T-helper 1 cell treated with Interleukin-12 subunit alpha and Interleukin-12 subunit beta and Interleukin-4 antibody, amounts not matched to agents 30 μg/mL and 1 μg/mL, for 36 hours (primary cell): ENCODE measurements at regions not wholly inside any gene's neighbourhood (a gene's known extent, or its start where the extent isn't known, plus 50 kb on each side); places are given as distances from the start of the nearest gene placed in this dataset.

Source experiments
- H3K27ac Mint-ChIP-seq: one replicate; pipeline ENCODE4 v1.8.0; 2021; ENCODE audit warnings: mild to moderate bottlenecking, mixed read lengths
- H3K27me3 Mint-ChIP-seq: one replicate; pipeline ENCODE4 v1.8.0; 2021; ENCODE audit warnings: low read depth, mixed read lengths
- H3K36me3 Mint-ChIP-seq: one replicate; pipeline ENCODE4 v1.8.0; 2021; ENCODE audit warnings: low read depth, mixed read lengths
- H3K4me1 Mint-ChIP-seq: one replicate; pipeline ENCODE4 v1.8.0; 2021; ENCODE audit warnings: low read depth, mixed read lengths
- H3K4me3 Mint-ChIP-seq: one replicate; pipeline ENCODE4 v1.8.0; 2021; ENCODE audit warnings: mild to moderate bottlenecking, moderate library complexity, mixed read lengths
- H3K9me3 Mint-ChIP-seq: one replicate; pipeline ENCODE4 v1.8.0; 2021; ENCODE audit warnings: mixed read lengths

DNA sequence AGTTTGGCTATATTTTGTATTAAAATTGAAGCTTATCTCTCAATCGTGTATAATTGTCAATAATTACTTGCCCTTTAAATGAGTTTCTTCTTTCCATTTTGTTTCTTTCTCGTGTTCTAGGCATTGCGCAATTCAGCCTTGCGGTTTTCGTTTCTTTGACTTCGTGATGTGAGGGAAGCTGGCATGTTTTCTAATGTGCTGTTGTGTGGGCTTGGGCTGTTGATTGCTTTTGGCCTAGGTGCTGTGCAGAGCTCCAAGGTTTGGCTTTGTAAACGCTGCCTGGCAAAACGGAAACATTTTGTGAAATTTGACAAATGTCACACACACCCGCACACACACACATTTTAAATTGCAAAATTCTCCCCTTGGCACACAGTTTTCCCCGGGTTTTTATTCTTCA, 242.6 kb upstream of the TCF4 start:
- Mint-ChIP-seq H3K36me3 (no peaks in the 10 kb centered on the region), H3K4me1 (no peaks in the 10 kb centered on the region), H3K27ac (no peak overlapping the region), H3K9me3 (peaks cover 11% of the 10 kb centered on the region), H3K4me3 (no peak overlapping the region), H3K27me3 (no peaks in the 10 kb centered on the region)

DNA sequence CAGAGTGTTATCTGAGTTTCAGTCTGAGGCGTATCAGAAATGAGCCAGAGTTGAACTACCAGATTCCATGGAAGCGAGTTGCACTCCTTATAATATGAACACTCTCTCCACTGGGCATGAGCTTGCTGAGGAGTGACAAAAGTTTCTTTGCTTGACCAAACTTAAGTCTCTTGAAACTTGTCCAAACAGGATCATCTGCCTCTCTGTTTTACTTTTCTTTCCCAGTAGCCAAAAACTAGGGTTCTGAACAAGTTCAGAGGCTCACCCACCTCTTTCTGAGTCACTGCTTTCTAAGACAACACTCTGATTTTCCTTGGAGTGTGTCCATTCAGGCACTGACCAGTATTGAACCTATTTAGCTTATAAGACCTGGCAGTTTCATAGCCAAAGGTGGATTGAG, 233.2 kb upstream of the TCF4 start:
- Mint-ChIP-seq H3K4me3 (no peak overlapping the region), H3K4me1 (no peaks in the 10 kb centered on the region), H3K27me3 (no peaks in the 10 kb centered on the region), H3K27ac (no peak overlapping the region), H3K36me3 (no peaks in the 10 kb centered on the region), H3K9me3 (no peaks in the 10 kb centered on the region)

DNA sequence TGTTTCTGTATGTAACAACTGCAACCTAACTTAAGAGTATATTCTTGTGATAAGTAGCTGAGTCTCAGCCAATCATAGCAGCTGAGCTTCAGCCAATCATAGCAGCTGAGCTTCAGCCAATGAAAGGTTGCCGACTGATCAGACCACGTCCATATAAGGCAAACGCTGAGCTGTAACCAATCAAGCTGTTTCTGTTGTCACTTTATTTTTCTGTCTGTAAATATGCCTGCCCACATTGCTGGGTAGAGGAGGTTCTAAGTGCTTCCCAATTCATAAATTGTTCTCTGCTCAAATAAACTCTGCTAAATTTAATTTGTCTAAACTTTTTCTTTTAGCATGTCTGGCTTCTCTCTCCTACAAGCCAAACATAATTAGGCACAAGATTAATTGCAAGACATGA, 231.5 kb upstream of the TCF4 start:
- H3K4me1 Mint-ChIP-seq = no peaks in the 10 kb centered on the region
- no peaks in the 10 kb centered on the region for H3K36me3 Mint-ChIP-seq
- H3K9me3 Mint-ChIP-seq = no peaks in the 10 kb centered on the region
- H3K4me3 Mint-ChIP-seq = no peak overlapping the region
- no peaks in the 10 kb centered on the region for H3K27me3 Mint-ChIP-seq
- H3K27ac Mint-ChIP-seq = no peak overlapping the region

DNA sequence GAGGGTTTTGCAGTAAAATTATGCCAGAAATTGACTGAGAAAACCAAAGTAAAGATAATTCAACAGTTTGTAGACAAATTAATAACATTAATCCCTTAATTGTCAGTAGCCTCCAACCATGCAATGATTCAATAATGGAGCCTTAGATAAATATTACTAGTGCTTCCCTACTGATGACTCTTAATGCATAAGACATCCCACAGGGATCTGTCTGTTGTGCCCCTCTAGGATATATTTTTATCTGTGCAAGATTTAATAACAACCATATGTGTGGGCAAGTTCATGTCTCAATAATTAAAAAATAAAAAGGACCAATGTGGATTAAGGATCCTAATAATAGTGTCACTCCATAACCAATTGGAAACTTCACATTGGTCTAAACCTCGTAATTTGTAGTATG, 230.3 kb upstream of the TCF4 start:
- no peaks in the 10 kb centered on the region for H3K27me3 Mint-ChIP-seq
- H3K27ac Mint-ChIP-seq = no peak overlapping the region
- no peak overlapping the region for H3K4me3 Mint-ChIP-seq
- H3K36me3 Mint-ChIP-seq = no peaks in the 10 kb centered on the region
- H3K4me1 Mint-ChIP-seq = no peaks in the 10 kb centered on the region
- H3K9me3 Mint-ChIP-seq = no peaks in the 10 kb centered on the region

DNA sequence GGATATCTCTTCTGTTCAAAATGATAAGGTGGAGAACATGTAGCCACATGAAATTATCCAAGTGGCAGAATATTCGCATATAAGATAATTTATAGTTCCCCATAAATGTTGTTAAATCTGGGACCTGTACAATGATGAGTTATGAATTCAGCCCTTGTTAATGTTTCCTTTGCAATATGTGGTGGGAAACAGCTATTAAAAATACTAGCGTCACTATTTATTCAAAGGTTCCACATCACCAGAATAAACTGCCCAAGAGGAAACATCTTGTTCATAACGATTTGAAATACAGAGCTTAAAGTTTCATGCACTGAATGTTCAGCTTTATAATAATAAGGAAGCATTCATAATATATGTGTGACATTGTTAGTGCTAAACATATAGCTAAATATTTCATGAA, 223.9 kb upstream of the TCF4 start:
- Mint-ChIP-seq H3K36me3 (no peaks in the 10 kb centered on the region), H3K27me3 (no peaks in the 10 kb centered on the region), H3K4me3 (no peak overlapping the region), H3K27ac (no peak overlapping the region), H3K9me3 (no peaks in the 10 kb centered on the region), H3K4me1 (no peaks in the 10 kb centered on the region)

DNA sequence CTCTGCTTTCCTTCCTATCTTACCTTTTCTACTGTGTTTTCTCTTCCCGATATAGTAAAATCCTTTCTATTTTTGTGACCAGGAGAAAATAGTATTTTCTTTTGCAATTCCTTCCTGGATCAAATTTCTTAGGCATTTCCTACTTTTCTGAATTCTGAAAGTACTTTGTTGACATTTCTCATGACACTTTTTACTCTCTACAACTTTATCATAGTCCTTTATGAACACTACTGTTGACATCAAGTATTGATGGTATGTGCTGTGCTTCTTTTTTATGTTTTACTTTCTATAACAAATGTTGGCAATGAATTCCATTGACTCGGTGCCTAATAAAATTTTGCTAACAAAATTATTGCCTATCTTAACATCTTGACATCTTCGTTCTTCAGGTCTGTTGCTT, 217.7 kb upstream of the TCF4 start:
- H3K27ac Mint-ChIP-seq = no peak overlapping the region
- no peaks in the 10 kb centered on the region for H3K27me3 Mint-ChIP-seq
- H3K9me3 Mint-ChIP-seq = no peaks in the 10 kb centered on the region
- no peak overlapping the region for H3K4me3 Mint-ChIP-seq
- no peaks in the 10 kb centered on the region for H3K36me3 Mint-ChIP-seq
- no peaks in the 10 kb centered on the region for H3K4me1 Mint-ChIP-seq

DNA sequence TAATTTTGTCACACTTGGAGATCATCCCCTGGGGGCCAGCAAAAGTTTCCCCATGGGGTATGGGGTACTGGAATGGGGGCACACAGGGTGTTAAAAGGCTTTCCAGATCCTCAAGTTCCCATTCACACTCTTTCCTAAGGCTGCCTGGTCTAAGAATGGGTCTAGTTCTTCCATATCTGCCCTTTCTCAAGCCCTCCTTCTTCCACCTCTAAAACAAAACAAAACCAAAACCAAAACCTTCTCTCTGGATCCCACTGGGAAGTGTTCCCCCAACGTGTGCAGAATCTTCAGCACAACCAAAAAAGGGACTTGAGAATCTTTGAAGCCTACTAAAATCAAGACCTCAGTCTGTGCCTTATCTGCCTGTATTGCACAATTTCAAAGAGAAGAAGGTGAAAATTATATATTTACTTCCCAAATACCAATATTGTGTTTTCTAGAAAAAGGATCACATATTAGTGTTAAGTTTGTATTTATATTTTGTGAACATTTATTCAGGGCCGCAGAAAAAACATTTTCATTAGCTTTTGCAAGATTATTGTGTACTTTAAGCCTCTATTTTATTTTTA, 207.2 kb upstream of the TCF4 start:
- Mint-ChIP-seq H3K27ac (no peak overlapping the region), H3K4me1 (no peaks in the 10 kb centered on the region), H3K36me3 (no peaks in the 10 kb centered on the region), H3K4me3 (no peak overlapping the region), H3K9me3 (no peaks in the 10 kb centered on the region), H3K27me3 (no peaks in the 10 kb centered on the region)

DNA sequence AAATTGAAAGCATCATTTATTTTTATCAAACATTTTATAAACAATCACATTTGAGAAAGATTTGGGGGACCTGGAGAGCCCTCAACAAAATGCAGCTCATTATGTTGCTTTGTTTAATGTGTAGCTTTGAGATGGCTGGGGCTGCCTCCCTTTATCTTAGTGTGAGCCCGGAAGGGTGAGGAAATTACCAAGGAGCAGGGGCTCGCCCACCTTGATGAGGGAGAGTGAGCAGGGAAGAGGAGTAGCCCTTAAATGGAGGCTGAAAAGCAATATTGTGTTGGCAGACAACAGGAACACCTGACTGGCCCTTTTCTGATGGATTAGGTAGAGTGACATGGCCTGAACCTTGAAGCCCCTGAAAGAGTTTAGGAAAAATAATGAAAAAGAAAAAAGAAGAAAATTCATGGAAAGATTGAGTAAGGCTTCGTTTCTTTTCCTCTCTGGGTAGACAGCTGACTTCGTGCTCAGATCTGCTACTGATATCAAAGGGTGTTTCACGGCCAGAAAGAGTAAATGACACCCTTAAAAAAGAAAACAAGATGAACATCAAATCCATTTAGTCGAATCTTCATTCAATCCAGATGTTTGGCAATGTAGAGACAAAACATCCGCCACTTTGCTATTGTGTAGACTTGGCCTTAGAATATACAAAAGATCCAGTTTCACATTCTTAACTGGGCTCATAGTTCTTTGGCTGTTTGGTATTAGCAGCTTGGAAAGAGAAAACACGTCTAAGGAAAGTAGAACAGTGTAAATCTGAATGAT, 206.5 kb upstream of the TCF4 start:
- H3K4me3 Mint-ChIP-seq = no peak overlapping the region
- no peaks in the 10 kb centered on the region for H3K27me3 Mint-ChIP-seq
- no peaks in the 10 kb centered on the region for H3K9me3 Mint-ChIP-seq
- H3K27ac Mint-ChIP-seq = no peak overlapping the region
- H3K36me3 Mint-ChIP-seq = no peaks in the 10 kb centered on the region
- H3K4me1 Mint-ChIP-seq = no peaks in the 10 kb centered on the region

DNA sequence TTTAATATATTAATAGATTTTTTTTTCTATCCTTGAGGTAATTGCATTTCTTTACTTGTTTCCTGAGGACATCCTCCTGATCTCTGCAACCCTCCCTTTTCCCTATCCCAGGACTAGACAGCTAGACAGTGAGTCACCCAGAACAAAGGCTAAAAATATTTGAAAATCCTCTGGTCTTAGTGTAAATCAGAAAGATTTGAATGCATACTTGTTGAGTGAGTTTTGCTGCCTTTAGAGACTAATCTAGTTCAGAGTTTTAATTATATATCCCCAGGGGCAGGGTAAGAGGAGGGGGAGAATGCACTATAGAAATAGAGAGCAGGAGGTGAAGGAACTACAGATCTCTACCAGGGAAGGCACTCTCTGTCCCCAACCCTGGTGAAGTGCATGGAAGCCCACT, 202.3 kb upstream of the TCF4 start:
- no peaks in the 10 kb centered on the region for H3K36me3 Mint-ChIP-seq
- H3K9me3 Mint-ChIP-seq = no peaks in the 10 kb centered on the region
- H3K27ac Mint-ChIP-seq = no peak overlapping the region
- H3K4me1 Mint-ChIP-seq = no peaks in the 10 kb centered on the region
- H3K27me3 Mint-ChIP-seq = no peaks in the 10 kb centered on the region
- no peak overlapping the region for H3K4me3 Mint-ChIP-seq

DNA sequence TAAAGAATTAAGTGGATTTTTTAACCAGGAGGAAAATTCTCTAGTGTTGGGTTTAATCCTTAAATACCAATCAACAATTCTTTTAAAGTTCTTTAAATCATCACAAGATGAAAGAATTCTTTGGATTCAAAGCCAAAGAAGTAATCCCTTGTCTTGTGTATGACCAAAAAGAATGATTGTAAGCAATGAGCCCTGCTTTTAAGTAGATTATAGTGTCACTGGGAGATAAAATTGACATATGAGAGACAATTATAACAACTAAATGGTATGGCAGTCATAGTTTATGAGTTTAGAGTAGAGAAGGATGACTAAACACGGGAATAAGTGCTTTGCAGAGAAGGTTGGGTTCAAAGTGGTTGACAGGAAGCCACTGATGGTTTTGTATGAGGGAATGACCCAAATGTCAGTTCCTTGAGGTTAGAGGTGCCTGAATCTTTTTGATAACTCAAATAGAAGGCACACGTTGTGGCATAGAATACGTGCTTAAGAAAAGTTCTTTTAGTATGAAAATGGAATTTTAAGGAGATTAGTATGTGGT, 199.6 kb upstream of the TCF4 start:
- no peak overlapping the region for H3K27ac Mint-ChIP-seq
- no peaks in the 10 kb centered on the region for H3K36me3 Mint-ChIP-seq
- H3K4me3 Mint-ChIP-seq = no peak overlapping the region
- H3K9me3 Mint-ChIP-seq = no peaks in the 10 kb centered on the region
- H3K4me1 Mint-ChIP-seq = no peaks in the 10 kb centered on the region
- H3K27me3 Mint-ChIP-seq = peaks cover 9% of the 10 kb centered on the region

DNA sequence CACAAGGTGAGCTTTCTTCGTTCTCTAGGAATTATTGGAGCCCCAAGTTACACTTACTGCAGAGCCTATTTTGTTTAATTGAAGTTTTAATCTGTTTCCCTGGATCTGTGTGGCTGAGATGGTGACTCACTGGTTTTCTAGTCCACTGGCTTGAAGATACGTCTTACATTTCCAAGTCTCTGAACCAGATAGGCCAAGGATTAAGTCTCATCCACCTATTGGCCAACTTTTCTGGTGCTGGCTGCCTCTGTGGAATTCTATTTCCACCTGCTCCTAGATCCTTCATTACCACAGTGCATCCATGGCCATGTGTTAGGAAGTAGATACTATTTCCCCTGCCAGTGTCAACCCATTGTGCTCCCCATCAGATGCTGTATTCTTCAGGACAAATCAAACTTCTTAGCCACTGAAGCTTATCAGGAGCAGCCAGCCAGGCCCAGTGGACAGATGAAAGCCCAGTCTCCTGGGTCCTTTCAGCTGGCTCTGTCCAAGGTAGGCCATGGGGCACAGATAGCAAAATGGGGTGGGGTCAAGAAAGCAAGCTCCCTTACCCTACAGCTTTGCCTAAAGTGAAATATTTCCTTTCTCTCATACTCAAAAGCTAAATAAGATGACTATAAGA, 198.8 kb upstream of the TCF4 start:
- Mint-ChIP-seq H3K4me1 (no peaks in the 10 kb centered on the region), H3K9me3 (no peaks in the 10 kb centered on the region), H3K4me3 (no peak overlapping the region)

DNA sequence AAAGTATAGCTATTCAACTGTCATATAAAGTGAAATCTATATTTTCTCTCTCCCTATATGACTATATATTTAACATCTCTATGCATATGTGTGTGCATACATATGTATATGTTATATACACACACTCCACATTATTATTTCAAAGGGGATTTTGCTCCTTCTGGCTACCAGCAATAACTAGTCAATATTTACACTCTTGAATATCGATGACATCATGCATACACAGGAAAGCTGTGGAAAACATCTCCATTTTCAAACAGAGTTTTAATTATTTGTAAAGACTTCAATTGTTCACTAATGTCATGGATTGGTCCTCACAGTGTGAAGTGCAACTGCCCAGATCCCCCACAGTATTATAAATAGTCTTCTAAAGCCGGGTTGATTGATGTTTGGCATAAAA, 195.9 kb upstream of the TCF4 start:
- no peak overlapping the region for H3K27ac Mint-ChIP-seq
- peaks cover 33% of the 10 kb centered on the region for H3K27me3 Mint-ChIP-seq
- no peaks in the 10 kb centered on the region for H3K9me3 Mint-ChIP-seq
- H3K4me1 Mint-ChIP-seq = peaks cover 3% of the 10 kb centered on the region
- no peaks in the 10 kb centered on the region for H3K36me3 Mint-ChIP-seq
- no peak overlapping the region for H3K4me3 Mint-ChIP-seq

More for the DNA sequence above, 198.8 kb upstream of the TCF4 start:
- Mint-ChIP-seq H3K27ac (no peak overlapping the region), H3K27me3 (peaks cover 10% of the 10 kb centered on the region), H3K36me3 (no peaks in the 10 kb centered on the region)

DNA sequence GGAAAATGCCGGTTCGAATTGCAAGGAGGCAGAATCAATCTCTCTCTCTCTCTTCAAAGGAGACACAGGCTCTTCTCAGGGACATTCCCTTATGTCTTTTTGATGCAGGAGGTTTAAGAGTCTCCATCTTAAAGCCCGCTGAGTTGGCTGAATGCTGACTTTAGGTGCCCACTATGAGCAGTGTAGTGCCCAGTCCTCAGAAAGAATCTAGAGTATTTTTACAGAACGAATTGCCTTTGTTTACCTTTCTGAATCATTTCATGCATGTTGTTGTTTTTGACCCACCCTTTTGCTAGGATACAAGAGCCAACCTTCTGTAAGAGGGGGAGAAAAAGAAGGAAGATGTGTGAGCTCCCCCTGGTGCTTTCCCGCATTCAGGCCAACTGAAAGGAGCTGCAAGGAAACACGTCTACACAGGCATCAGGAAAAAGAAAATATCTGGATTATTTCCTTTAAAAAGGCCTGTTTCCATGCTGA, 193.5 kb upstream of the TCF4 start:
- Mint-ChIP-seq H3K27me3 (peaks cover 51% of the 10 kb centered on the region), H3K4me3 (no peak overlapping the region), H3K9me3 (no peaks in the 10 kb centered on the region), H3K27ac (no peak overlapping the region), H3K36me3 (no peaks in the 10 kb centered on the region), H3K4me1 (peaks cover 5% of the 10 kb centered on the region)

DNA sequence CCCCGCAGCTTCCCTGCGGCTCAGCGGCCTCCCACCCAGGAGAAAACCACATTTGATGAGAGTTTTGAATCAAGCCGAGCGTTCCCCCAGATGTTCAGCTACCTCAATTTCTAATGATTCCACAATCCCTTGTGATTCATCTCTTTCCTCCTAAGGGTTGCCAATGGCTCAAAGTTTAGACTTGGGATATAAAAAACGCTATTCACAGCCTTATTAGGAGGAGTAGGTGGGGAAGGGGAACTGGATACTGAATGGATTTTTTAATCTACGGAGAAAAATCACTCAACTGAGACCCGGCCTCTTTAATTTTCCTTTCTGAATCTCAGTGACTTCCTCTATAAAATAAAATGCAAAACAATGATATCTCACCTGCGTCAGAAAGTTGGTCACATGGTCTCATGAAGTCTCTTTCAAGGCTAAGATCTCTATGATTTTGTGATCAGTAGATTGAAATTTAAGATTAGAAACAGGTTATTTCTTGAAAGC, 192.6 kb upstream of the TCF4 start:
- Mint-ChIP-seq H3K9me3 (no peaks in the 10 kb centered on the region), H3K27me3 (peaks cover 55% of the 10 kb centered on the region), H3K4me3 (no peak overlapping the region)

More for the DNA sequence above, 192.6 kb upstream of the TCF4 start:
- Mint-ChIP-seq H3K4me1 (peaks cover 5% of the 10 kb centered on the region), H3K27ac (no peak overlapping the region), H3K36me3 (no peaks in the 10 kb centered on the region)
